MM.1S (cell line): ENCODE measurements at regions not wholly inside any gene's neighbourhood (a gene's known extent, or its start where the extent isn't known, plus 50 kb on each side); places are given as distances from the start of the nearest gene placed in this dataset.

ENCODE experiments used
- CTCF ChIP-seq: fragments of 300-600 bp; sonication (generic); IDR thresholded peaks from 2 replicates; pipeline ENCODE4 v1.5.1; 2016; ENCODE audit warnings: antibody characterized with exemption, low read length, mixed read lengths
- EZH2 ChIP-seq: fragments of 300-600 bp; sonication (generic); optimal IDR thresholded peaks from 2 replicates; pipeline ENCODE3; 2017; ENCODE audit warnings: low read depth, mild to moderate bottlenecking, antibody characterized with exemption, low read length, mixed read lengths
- EZH2phosphoT487 ChIP-seq: fragments of 300-600 bp; sonication (generic); IDR thresholded peaks from 2 replicates; pipeline ENCODE4 v1.6.1; 2018; ENCODE audit warnings: antibody characterized with exemption, low read length

- no peak for TF ChIP-seq CTCF
- no peak for TF ChIP-seq EZH2phosphoT487
- TF ChIP-seq EZH2 = no peak
These were observed 977.7 kb downstream of the PLOD2 start for GRCh38 chr3:145183261-145183660.
